Activated CD4-positive, alpha-beta T cell treated with anti-CD3 and anti-CD28 coated beads, Interleukin-2, amount 50 U/mL, for 48 hours (primary cell): ENCODE measurements at regions not wholly inside any gene's neighbourhood (a gene's known extent, or its start where the extent isn't known, plus 50 kb on each side); places are given as distances from the start of the nearest gene placed in this dataset.
"Not testable (repeated sequence)": the region's sequence is repeated elsewhere in the genome, so short reads cannot be mapped to it uniquely, and the experiment has no call there.

Experiments
- DNase-seq, 2 experiments: peaks; one replicate each; pipeline ENCODE4 v3.0.0-alpha.2; 2020

DNA sequence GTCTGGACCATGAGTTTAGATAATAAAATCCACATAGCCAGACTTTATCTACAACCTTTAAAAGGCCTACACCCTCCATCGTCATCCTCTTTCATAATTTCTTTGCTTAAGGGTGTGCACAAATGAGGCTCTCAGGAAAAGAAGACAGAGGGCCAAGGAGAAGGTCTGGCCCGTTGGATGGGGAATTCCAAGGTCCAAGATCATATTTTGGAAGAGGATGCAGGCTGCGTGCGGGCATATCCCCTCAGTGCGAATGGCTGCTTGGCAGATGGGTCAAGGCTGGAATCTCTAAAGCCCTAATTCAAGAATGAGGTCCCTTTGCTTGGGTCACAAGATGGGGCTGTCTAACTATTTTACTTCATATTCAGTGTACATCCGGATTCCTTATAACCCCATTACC is 782.2 kb upstream of the NCAM2 start:
- DNase-seq: no peak

- DNase-seq: no peak
These were observed 777.6 kb upstream of the NCAM2 start for GRCh38 chr21:20220586-20220985.

DNA sequence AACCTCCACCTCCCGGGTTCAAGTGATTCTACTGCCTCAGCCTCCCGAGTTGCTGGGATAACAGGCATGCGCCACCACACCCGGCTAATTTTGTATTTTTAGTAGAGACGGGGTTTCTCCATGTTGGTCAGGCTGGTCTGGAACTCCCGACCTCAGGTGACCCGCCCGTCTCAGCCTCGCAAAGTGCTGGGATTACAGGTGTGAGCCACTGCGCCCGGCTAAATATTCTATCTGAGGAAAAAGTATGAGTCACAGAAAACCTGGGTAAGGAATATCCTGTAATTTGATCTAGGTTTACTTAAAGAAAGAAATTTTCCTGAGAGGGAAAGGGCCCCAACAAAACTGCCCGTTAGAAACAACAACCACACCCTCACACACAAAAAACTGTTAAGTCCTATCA is 776.2 kb upstream of the NCAM2 start:
- DNase-seq: not testable (repeated sequence)

GRCh38 chr21:20236649-20237048 is 761.6 kb upstream of the NCAM2 start:
- DNase-seq: not testable (repeated sequence)

- no peak for DNase-seq
These were observed 748.8 kb upstream of the NCAM2 start for GRCh38 chr21:20249401-20249800.

DNA sequence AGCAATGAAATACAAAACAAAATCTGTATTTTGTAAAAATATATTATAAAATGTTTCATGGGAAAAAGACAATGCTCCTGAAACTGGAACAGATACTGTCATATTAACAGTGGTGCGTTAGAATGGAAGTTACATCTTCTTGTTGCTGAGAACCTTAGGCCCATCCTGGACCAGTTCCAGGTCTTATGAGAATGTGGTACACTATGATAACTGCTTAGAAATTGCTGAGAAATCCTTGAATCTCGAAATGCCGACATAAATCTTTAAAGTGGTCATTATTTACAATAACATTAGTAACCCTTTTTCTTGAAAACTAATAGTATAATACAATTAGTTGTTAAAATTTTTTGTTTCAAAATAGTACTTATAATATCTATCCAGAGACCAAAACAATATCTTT is 747.9 kb upstream of the NCAM2 start:
- DNase-seq: no peak

- DNase-seq: no peak
These were observed 744.9 kb upstream of the NCAM2 start for GRCh38 chr21:20253261-20253660.

- no peak for DNase-seq
These were observed 743.2 kb upstream of the NCAM2 start for GRCh38 chr21:20254964-20255363.

DNA sequence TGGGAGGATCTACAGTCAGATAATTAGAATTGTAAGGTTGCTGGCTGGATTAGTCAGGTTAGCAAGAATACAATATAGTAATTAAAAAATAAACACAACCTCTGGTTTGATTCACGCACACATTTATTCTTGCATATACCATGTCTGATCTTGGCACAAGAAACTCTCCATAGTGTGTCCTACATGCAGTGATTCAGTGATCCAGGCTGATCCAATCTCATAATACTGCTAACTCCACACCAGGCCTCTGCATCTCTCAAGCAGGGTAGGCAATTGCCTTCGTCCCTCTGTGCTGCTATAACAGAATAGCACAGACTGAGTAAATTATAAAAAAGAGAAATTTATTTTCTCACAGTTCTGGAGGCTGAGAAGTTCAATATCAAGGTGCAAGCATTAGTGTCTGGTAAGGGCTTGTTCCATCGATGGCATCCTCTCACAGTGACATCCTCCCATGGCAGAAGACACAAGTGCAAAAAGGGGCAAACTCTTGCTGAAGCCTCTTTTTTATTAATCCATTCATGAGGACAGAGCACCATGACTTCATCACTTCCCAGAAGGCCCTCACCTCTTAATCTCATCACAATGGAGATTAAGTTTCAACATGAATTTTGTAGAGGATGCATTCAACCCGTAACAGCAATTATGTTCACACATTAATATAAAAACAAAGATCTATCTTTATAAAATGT is 741.0 kb upstream of the NCAM2 start:
- no peak for DNase-seq

- no peak for DNase-seq
These were observed 739.7 kb upstream of the NCAM2 start for GRCh38 chr21:20258542-20258941.

DNA sequence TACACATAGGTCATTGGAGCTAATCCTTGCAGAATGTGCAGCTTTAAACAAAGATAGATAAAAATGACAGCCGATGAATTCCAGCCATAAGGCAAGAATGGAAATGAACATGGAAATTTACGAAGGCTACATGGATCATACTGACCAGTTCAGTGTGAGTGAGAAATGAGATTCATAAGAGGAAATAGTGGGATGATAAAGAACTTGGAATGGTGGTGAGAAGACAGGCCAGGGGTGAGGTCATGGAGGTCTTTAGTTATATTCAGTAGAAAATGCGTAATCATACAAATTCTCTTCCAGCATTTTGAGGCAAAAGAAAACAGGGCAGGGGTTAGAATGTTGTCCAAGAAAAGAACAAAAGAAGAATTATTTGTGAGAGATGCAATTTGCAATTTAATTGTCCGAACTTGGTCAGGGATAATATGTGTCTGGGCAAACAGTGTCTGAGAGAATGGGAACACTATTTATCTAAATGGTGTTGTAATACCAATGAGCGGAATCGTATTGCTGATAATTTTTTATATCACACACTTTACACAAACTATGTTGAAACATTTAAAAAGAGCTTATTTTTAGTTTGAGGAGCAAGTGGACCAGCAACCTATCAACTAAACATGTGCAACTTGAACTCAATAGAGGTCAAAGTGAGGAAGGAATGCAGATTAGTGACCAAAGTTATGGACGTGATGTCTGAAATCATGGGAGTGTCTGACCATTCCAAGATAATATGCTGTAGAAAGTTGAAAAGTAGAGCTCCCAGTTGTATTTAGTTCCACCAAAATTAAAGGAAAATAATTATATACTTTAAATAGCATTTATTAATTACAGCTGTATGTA is 739.0 kb upstream of the NCAM2 start:
- DNase-seq: no peak

GRCh38 chr21:20260124-20260523 is 738.1 kb upstream of the NCAM2 start:
- no peak for DNase-seq

GRCh38 chr21:20261364-20261763 is 736.8 kb upstream of the NCAM2 start:
- DNase-seq: no peak

DNA sequence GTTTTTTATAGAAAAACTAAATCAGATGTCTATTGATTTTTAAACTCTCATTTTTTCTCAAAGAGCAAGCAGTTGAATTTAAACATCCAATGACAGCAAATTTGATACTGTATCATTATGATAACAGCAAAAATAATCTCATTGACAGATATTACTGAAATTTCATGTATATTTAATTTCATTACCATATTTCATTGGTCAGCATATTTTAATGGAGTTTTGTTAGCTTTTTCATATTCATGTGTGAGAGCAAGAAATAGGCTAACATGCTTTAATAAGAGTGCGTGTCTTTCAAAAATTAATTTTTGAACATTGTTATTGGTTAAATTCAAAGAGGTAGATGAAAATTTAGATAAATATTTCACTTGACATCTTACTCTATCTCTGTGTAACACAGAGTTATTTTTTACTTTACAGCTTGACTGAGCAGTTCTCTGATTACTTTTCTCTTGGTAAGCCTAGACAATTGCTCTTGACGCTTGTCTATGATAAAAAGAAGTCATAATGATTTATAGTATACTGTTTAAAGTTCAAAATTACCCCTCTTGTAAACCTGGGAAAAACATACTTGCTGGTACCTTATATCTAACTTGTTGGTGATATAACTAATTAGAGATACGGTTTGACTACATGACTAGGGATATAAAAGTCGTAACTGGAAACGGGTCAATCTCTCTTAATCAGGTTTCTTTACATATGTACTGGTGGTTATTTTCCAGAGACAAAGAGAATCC is 732.3 kb upstream of the NCAM2 start:
- no peak for DNase-seq

GRCh38 chr21:20266441-20266710 is 731.8 kb upstream of the NCAM2 start:
- no peak for DNase-seq

DNA sequence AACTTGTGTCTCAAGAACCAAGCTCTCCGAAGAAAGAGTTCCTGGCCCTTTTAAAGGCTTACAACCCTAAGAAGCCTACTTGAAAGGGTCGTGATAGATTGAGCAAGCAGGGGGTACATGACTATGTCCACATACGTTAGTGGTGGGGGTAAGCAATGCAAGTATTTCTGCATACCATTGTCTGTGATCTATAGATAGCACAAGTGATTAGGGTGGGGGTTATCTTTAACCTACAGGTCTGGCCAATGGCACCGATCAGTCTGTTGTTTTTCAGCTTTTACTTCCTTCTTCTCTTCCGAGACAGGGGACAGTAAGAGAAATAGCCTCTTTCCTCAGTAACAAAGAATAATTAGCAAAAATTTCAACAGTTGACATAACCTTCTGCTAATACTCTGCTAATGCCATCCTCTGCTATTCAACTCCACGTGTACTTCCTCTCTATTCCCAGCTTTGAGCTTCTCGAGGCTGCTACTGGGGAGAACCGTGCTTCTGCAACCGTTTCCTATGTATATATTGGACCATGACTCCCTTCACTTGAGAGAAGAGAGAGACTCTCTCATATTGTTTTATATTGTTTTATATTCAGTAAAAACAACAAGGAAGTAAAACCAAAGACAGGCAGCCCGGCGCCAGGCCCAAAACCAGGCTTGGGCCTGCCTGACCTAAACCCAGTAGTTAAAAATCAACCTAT is 727.7 kb upstream of the NCAM2 start:
- DNase-seq: no peak

DNA sequence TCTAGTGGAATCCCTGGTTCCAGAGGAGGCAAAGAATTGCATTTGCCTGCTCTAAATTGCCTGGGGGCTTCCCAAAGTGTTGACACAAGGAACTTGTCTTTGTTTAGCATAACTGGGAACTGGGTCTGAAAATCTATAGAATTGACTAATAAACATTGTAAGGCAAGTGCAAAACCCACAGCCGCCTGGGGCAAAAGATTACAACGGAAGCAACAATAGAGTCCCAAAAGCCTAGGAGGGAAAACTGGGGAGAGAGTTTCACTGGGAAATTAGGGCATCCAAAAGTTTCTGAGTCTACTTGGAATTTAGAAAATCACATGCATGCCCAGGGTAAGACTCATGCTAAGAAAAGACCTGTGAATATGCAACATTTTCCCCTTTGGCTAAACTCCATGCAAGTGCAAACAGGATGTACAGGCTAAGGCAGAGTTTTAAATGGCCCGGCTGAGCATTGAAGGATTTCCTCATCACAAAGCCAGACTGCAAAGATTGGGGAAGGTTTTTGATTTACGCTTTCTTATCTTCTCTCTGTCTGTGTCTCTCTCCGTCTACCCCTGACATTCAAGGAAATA is 725.3 kb upstream of the NCAM2 start:
- DNase-seq: no peak

- DNase-seq: no peak
These were observed 721.8 kb upstream of the NCAM2 start for GRCh38 chr21:20276377-20276776.

DNA sequence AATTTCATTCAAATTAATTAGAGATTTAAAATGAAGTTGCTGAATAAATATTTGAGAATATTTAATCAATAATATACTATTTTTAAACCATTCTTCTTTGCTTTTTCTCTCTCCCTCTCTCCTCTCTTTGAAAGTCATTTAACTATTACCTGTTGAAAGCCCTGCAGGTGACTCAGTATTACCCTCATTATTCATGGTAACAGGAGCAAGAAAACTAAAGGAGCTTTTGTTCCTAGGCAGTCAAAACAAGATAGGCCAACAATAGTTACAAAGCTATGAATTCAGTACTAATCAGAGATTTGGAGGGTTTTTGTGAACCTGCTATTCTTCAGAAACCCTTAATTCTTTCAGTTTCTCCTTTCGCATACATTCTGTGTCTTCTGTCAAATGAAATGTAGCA is 721.3 kb upstream of the NCAM2 start:
- no peak for DNase-seq

GRCh38 chr21:20283836-20284235 is 714.4 kb upstream of the NCAM2 start:
- no peak for DNase-seq

GRCh38 chr21:20292280-20292679 is 705.9 kb upstream of the NCAM2 start:
- DNase-seq: no peak

- DNase-seq: peak in 1 of 2 experiments; percentile 3
These were observed 705.4 kb upstream of the NCAM2 start for GRCh38 chr21:20292854-20293253.

GRCh38 chr21:20301395-20301794 is 696.8 kb upstream of the NCAM2 start:
- no peak for DNase-seq
